ENCODE measurements at regions not wholly inside any gene's neighbourhood (a gene's known extent, or its start where the extent isn't known, plus 50 kb on each side); places are given as distances from the start of the nearest gene placed in this dataset.

- TF ChIP-seq TAF1 (IDR thresholded peaks at IDR 0.05; ENCODE audit: borderline replicate concordance, insufficient read depth, low read length) (no peak), POLR2AphosphoS5 (IDR thresholded peaks at IDR 0.05; ENCODE audit: low read depth, low read length) (no peak), SIN3A (IDR thresholded peaks at IDR 0.05; ENCODE audit: borderline replicate concordance, insufficient read depth, low read length) (no peak), REST (IDR thresholded peaks at IDR 0.05; ENCODE audit: insufficient read depth in 1 of 2, low read depth in 2 of 2, low read length in 2 of 2) (no peak), FOXP2 (optimal IDR thresholded peaks at IDR 0.05; ENCODE audit: borderline replicate concordance, extremely low read depth, extremely low read length, insufficient read depth) (no peak)
Measured at GRCh38 chr13:109383683-109384082, 402.7 kb downstream of the IRS2 start.

GRCh38 chr13:109381546-109382180, 404.7 kb downstream of the IRS2 start:
- TF ChIP-seq SIN3A (IDR thresholded peaks at IDR 0.05; ENCODE audit: borderline replicate concordance, insufficient read depth, low read length) (no peak), REST (IDR thresholded peaks at IDR 0.05; ENCODE audit: insufficient read depth in 1 of 2, low read depth in 2 of 2, low read length in 2 of 2) (no peak), POLR2AphosphoS5 (IDR thresholded peaks at IDR 0.05; ENCODE audit: low read depth, low read length) (no peak), TAF1 (IDR thresholded peaks at IDR 0.05; ENCODE audit: borderline replicate concordance, insufficient read depth, low read length) (no peak), FOXP2 (optimal IDR thresholded peaks at IDR 0.05; ENCODE audit: borderline replicate concordance, extremely low read depth, extremely low read length, insufficient read depth) (no peak)

GRCh38 chr13:109380457-109380856, 405.9 kb downstream of the IRS2 start:
- TF ChIP-seq POLR2AphosphoS5 (IDR thresholded peaks at IDR 0.05; ENCODE audit: low read depth, low read length), result no peak
- TF ChIP-seq REST (IDR thresholded peaks at IDR 0.05; ENCODE audit: insufficient read depth in 1 of 2, low read depth in 2 of 2, low read length in 2 of 2), result no peak
- no peak for TF ChIP-seq TAF1 (IDR thresholded peaks at IDR 0.05; ENCODE audit: borderline replicate concordance, insufficient read depth, low read length)
- TF ChIP-seq FOXP2 (optimal IDR thresholded peaks at IDR 0.05; ENCODE audit: borderline replicate concordance, extremely low read depth, extremely low read length, insufficient read depth), result no peak
- no peak for TF ChIP-seq SIN3A (IDR thresholded peaks at IDR 0.05; ENCODE audit: borderline replicate concordance, insufficient read depth, low read length)

- TF ChIP-seq TAF1 (IDR thresholded peaks at IDR 0.05; ENCODE audit: borderline replicate concordance, insufficient read depth, low read length), result no peak
- TF ChIP-seq REST (IDR thresholded peaks at IDR 0.05; ENCODE audit: insufficient read depth in 1 of 2, low read depth in 2 of 2, low read length in 2 of 2), result no peak
- TF ChIP-seq POLR2AphosphoS5 (IDR thresholded peaks at IDR 0.05; ENCODE audit: low read depth, low read length), result no peak
- TF ChIP-seq FOXP2 (optimal IDR thresholded peaks at IDR 0.05; ENCODE audit: borderline replicate concordance, extremely low read depth, extremely low read length, insufficient read depth), result no peak
- no peak for TF ChIP-seq SIN3A (IDR thresholded peaks at IDR 0.05; ENCODE audit: borderline replicate concordance, insufficient read depth, low read length)
Measured at GRCh38 chr13:109379930-109380329, 406.5 kb downstream of the IRS2 start.
